ENCODE measurements at regions not wholly inside any gene's neighbourhood (a gene's known extent, or its start where the extent isn't known, plus 50 kb on each side); places are given as distances from the start of the nearest gene placed in this dataset.

GRCh38 chr13:92938486-92939020 lies 288.1 kb upstream of the GPC6 start:
- Mint-ChIP-seq H3K4me3 (no peak overlapping the region), H3K4me1 (peaks cover 8% of the 10 kb centered on the region), H3K27ac (ENCODE audit: unreplicated experiment) (no peak overlapping the region), H3K27me3 (ENCODE audit: low read depth) (peaks cover 7% of the 10 kb centered on the region), H3K9me3 (no peaks in the 10 kb centered on the region), H3K36me3 (ENCODE audit: low read depth) (no peaks in the 10 kb centered on the region)
- DNase-seq (ENCODE audit: low read depth, low spot score) = no peak
- TF ChIP-seq CTCF (conservative IDR thresholded peaks at IDR 0.05) = no peak

GRCh38 chr13:92941167-92941566 lies 285.4 kb upstream of the GPC6 start:
- H3K36me3 Mint-ChIP-seq (ENCODE audit: low read depth) = no peaks in the 10 kb centered on the region
- H3K4me3 Mint-ChIP-seq = no peak overlapping the region
- no peak overlapping the region for H3K27ac Mint-ChIP-seq (ENCODE audit: unreplicated experiment)
- H3K27me3 Mint-ChIP-seq (ENCODE audit: low read depth) = no peaks in the 10 kb centered on the region
- H3K9me3 Mint-ChIP-seq = no peaks in the 10 kb centered on the region
- peaks cover 8% of the 10 kb centered on the region for H3K4me1 Mint-ChIP-seq
- no peak for DNase-seq (ENCODE audit: low read depth, low spot score)
- TF ChIP-seq CTCF (conservative IDR thresholded peaks at IDR 0.05) = no peak

DNA sequence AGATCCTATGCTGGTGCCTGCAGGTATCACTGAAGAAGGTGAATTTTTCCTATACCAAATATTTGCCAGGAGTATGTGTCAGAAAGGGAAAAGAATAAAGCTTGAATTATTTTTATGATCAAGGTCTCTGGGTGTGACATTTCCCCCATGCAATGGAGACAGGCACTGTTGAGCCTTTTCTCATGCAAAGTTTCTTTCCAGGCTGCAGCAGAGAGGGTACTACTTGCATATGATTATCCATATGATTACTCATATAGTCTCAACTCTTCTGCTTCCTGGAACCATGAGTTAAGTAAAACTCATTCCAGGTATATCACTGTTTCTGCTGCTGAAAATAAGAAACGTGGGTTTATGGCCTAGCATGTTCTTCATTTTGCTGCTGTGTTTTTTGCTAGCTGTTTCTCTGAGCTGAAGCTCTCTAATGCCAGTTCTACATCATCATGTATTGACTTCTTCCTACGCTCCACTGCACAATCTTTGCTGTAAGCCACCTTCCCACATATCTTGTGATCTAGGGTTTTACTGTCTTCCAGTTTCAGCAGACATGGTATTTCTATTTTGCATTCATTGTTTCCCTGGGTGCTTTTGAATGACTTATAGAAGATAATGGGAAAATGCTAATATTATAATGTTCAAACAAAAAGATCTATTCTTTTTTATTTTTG lies 278.7 kb upstream of the GPC6 start:
- no peaks in the 10 kb centered on the region for H3K27me3 Mint-ChIP-seq (ENCODE audit: low read depth)
- no peaks in the 10 kb centered on the region for H3K36me3 Mint-ChIP-seq (ENCODE audit: low read depth)
- DNase-seq (ENCODE audit: low read depth, low spot score) = no peak
- no peak for TF ChIP-seq CTCF (conservative IDR thresholded peaks at IDR 0.05)
- H3K27ac Mint-ChIP-seq (ENCODE audit: unreplicated experiment) = no peak overlapping the region
- H3K4me3 Mint-ChIP-seq = no peak overlapping the region
- H3K9me3 Mint-ChIP-seq = no peaks in the 10 kb centered on the region
- peaks cover 7% of the 10 kb centered on the region for H3K4me1 Mint-ChIP-seq

GRCh38 chr13:92950771-92951170 lies 275.8 kb upstream of the GPC6 start:
- peak overlapping the region; percentile 54 for H3K27ac Mint-ChIP-seq (ENCODE audit: unreplicated experiment)
- DNase-seq (ENCODE audit: low read depth, low spot score) = no peak
- H3K27me3 Mint-ChIP-seq (ENCODE audit: low read depth) = no peaks in the 10 kb centered on the region
- H3K36me3 Mint-ChIP-seq (ENCODE audit: low read depth) = no peaks in the 10 kb centered on the region
- no peak for TF ChIP-seq CTCF (conservative IDR thresholded peaks at IDR 0.05)
- H3K9me3 Mint-ChIP-seq = no peaks in the 10 kb centered on the region
- H3K4me3 Mint-ChIP-seq = no peak overlapping the region
- H3K4me1 Mint-ChIP-seq = peaks cover 7% of the 10 kb centered on the region

GRCh38 chr13:92951273-92951890 lies 275.2 kb upstream of the GPC6 start:
- Mint-ChIP-seq H3K27ac (ENCODE audit: unreplicated experiment) (no peak overlapping the region), H3K4me3 (no peak overlapping the region), H3K27me3 (ENCODE audit: low read depth) (no peaks in the 10 kb centered on the region), H3K4me1 (peaks cover 7% of the 10 kb centered on the region), H3K36me3 (ENCODE audit: low read depth) (no peaks in the 10 kb centered on the region), H3K9me3 (no peaks in the 10 kb centered on the region)
- TF ChIP-seq CTCF (conservative IDR thresholded peaks at IDR 0.05) = no peak
- no peak for DNase-seq (ENCODE audit: low read depth, low spot score)

Data from neural crest cell (in vitro differentiated cells).